ENCODE measurements at regions not wholly inside any gene's neighbourhood (a gene's known extent, or its start where the extent isn't known, plus 50 kb on each side); places are given as distances from the start of the nearest gene placed in this dataset.

DNA sequence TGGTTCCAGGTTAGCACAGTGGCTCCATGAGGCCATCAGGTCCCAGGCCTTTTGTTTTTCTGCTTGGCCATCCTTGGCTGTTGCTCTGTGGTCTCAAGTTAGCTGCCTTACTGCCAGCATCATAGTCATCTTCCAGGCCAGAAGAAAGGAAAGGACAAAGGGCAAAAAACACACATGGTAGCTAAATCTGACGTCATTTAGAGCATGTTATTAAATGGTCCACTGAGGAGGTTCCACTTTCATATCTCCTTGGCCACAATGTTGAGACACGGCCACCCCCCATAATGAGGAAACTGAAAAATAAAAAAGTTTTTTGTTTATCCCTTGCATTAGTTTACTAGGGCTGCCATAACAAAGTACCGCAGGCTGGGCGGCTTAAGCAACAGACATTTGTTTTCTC is 106.4 kb upstream of the NIPBL start:
- TF ChIP-seq EZH2phosphoT487 (IDR thresholded peaks at IDR 0.05; ENCODE audit: borderline replicate concordance, low read length): no peak
- TF ChIP-seq, protein P1, sequence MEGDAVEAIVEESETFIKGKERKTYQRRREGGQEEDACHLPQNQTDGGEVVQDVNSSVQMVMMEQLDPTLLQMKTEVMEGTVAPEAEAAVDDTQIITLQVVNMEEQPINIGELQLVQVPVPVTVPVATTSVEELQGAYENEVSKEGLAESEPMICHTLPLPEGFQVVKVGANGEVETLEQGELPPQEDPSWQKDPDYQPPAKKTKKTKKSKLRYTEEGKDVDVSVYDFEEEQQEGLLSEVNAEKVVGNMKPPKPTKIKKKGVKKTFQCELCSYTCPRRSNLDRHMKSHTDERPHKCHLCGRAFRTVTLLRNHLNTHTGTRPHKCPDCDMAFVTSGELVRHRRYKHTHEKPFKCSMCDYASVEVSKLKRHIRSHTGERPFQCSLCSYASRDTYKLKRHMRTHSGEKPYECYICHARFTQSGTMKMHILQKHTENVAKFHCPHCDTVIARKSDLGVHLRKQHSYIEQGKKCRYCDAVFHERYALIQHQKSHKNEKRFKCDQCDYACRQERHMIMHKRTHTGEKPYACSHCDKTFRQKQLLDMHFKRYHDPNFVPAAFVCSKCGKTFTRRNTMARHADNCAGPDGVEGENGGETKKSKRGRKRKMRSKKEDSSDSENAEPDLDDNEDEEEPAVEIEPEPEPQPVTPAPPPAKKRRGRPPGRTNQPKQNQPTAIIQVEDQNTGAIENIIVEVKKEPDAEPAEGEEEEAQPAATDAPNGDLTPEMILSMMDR (IDR thresholded peaks at IDR 0.05; ENCODE audit: low read depth, low read length, poor library complexity, severe bottlenecking): no peak
